Activated naive CD4-positive, alpha-beta T cell treated with anti-CD3 and anti-CD28 coated beads, Interleukin-2, amount 50 U/mL, for 24 hours (primary cell): ENCODE measurements at regions not wholly inside any gene's neighbourhood (a gene's known extent, or its start where the extent isn't known, plus 50 kb on each side); places are given as distances from the start of the nearest gene placed in this dataset.
A peak's percentile ranks its signal among the peaks of the same experiment; 100 is the strongest.
"Not testable (repeated sequence)": the region's sequence is repeated elsewhere in the genome, so short reads cannot be mapped to it uniquely, and the experiment has no call there.

ENCODE experiments used
- H3K27ac Mint-ChIP-seq: one replicate; pipeline ENCODE4 v1.8.0; 2021; ENCODE audit warnings: mild to moderate bottlenecking, mixed read lengths
- H3K27me3 Mint-ChIP-seq: one replicate; pipeline ENCODE4 v1.8.0; 2021; ENCODE audit warnings: mixed read lengths
- H3K36me3 Mint-ChIP-seq: one replicate; pipeline ENCODE4 v1.8.0; 2021; ENCODE audit warnings: mixed read lengths
- H3K4me1 Mint-ChIP-seq: one replicate; pipeline ENCODE4 v1.8.0; 2021; ENCODE audit warnings: mixed read lengths
- H3K4me3 Mint-ChIP-seq: one replicate; pipeline ENCODE4 v1.8.0; 2021; ENCODE audit warnings: mild to moderate bottlenecking, mixed read lengths
- H3K9me3 Mint-ChIP-seq: one replicate; pipeline ENCODE4 v1.8.0; 2021; ENCODE audit warnings: mixed read lengths

GRCh38 chr4:9683174-9683573 is 98.3 kb upstream of the DRD5 start:
- H3K27ac Mint-ChIP-seq, H3K4me1 Mint-ChIP-seq, H3K27me3 Mint-ChIP-seq, H3K9me3 Mint-ChIP-seq, H3K36me3 Mint-ChIP-seq, H3K4me3 Mint-ChIP-seq: not testable (repeated sequence)

- H3K4me3 Mint-ChIP-seq, H3K36me3 Mint-ChIP-seq, H3K9me3 Mint-ChIP-seq, H3K4me1 Mint-ChIP-seq, H3K27me3 Mint-ChIP-seq, H3K27ac Mint-ChIP-seq: not testable (repeated sequence)
Measured at GRCh38 chr4:9685016-9685415, 96.4 kb upstream of the DRD5 start.

- no peak overlapping the region for H3K4me3 Mint-ChIP-seq
Measured at GRCh38 chr4:9685692-9686091, 95.7 kb upstream of the DRD5 start.

DNA sequence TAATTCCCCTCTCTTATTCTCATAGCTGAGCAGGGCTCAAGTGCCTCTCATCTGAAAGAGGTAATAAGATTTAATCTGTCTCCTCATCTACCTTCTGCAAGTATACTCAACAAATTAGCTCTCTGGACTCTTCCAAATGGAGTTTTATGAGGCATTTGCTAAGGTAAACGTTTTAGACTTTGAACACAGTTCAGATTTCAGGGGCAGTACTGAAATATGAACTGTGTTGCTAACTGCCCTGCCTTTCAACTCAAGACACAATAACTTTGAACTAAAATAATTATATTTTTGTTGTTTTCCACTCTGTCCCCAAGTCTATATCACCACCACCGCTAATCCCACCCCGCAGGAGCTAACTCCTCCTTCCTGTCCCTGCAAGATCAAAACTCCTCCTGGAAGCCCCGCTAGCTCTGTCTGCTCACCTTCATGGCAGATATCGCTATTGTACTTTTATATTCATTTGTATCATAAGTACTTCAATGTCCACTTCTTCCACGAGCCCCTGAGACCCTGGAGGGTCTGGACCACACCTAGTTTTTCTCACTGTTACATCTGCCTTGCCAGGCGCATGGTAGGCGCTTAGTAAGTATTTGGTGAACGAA is 90.7 kb upstream of the DRD5 start:
- Mint-ChIP-seq H3K4me3 (peak overlapping the region; percentile 86), H3K4me1 (peaks cover 26% of the 10 kb centered on the region)
- H3K36me3 Mint-ChIP-seq, H3K9me3 Mint-ChIP-seq, H3K27ac Mint-ChIP-seq, H3K27me3 Mint-ChIP-seq: not testable (repeated sequence)

More at GRCh38 chr4:9685692-9686091, 95.7 kb upstream of the DRD5 start:
- Mint-ChIP-seq H3K27ac (no peak overlapping the region), H3K4me1 (peaks cover 2% of the 10 kb centered on the region), H3K36me3 (no peaks in the 10 kb centered on the region), H3K27me3 (no peaks in the 10 kb centered on the region), H3K9me3 (no peaks in the 10 kb centered on the region)

DNA sequence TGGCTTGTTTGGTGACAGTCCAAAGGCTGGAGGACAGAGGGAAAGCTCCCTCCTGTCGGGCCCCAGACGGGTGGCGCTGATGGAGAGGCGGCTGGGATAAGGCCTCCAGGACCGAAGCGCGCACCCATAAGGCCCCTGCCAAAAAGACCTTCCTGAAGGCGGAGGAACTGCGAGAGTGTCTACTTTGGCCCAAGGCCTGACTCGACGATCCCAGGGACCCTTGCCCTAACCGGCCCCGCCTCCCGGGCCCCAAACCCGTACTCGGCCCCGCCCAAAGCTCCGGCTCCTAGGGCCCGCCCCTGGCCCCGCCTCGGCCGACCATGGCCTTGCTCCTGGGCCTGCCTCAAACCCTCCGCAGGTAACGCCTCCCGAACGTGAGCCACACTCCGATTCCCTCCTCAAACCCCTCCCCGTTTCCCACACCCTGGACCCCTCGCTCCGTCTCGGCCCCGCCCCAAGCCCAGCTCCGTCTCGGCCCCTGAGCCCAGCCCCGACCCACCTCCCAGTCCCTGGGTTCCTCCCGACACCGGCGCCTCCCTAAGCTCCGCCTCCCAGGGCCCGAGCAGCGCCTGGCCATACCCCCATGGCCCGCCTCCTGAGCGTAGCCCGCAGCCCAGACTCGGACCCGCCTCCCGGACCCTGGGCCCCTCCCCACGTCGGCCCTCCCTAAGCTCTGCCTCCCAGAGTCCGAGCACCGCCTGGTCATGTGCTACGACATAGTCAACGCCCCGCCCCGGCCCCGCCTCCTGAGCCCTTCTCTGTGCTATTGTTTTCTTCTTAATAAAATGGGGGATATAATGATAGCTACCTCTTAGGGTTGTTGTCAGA is 90.0 kb upstream of the DRD5 start:
- peaks cover 26% of the 10 kb centered on the region for H3K4me1 Mint-ChIP-seq
- H3K27ac Mint-ChIP-seq: peak overlapping the region; percentile 43
- no peaks in the 10 kb centered on the region for H3K27me3 Mint-ChIP-seq
- H3K4me3 Mint-ChIP-seq: peak overlapping the region; percentile 86
- no peaks in the 10 kb centered on the region for H3K36me3 Mint-ChIP-seq
- H3K9me3 Mint-ChIP-seq: no peaks in the 10 kb centered on the region

GRCh38 chr4:9692791-9693491 is 88.5 kb upstream of the DRD5 start:
- not testable (repeated sequence) for H3K27me3 Mint-ChIP-seq, H3K36me3 Mint-ChIP-seq, H3K9me3 Mint-ChIP-seq
- H3K4me1 Mint-ChIP-seq: peaks cover 26% of the 10 kb centered on the region
- H3K4me3 Mint-ChIP-seq: peak overlapping the region; percentile 41
- H3K27ac Mint-ChIP-seq: peak overlapping the region; percentile 71

DNA sequence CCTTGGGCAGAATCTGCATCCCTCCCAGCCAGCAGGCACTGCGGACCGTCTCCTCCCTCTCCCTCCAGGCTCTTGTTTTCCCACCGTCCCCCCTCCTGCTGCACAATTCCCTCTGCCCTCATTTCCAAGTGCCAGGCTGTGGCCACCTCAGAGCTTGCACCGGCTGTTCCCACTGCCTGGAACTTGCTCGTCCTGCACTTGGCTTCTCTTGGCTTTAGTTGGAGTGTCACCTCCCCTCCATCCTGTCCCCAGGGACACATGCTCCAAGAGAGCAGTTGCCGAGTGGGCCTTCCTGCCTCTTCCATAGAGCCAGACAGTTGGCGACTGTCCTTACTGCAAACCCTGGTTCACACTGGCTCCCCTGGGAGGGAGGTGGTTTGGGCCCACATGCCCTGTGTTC is 87.0 kb upstream of the DRD5 start:
- H3K36me3 Mint-ChIP-seq, H3K27me3 Mint-ChIP-seq, H3K4me3 Mint-ChIP-seq, H3K9me3 Mint-ChIP-seq: not testable (repeated sequence)
- peaks cover 26% of the 10 kb centered on the region for H3K4me1 Mint-ChIP-seq
- peak overlapping the region; percentile 82 for H3K27ac Mint-ChIP-seq

- H3K9me3 Mint-ChIP-seq, H3K36me3 Mint-ChIP-seq, H3K27ac Mint-ChIP-seq, H3K27me3 Mint-ChIP-seq, H3K4me3 Mint-ChIP-seq: not testable (repeated sequence)
- peaks cover 21% of the 10 kb centered on the region for H3K4me1 Mint-ChIP-seq
Measured at GRCh38 chr4:9695994-9696393, 85.4 kb upstream of the DRD5 start.

GRCh38 chr4:9696561-9696960 is 84.9 kb upstream of the DRD5 start:
- H3K36me3 Mint-ChIP-seq, H3K4me3 Mint-ChIP-seq, H3K27ac Mint-ChIP-seq, H3K27me3 Mint-ChIP-seq, H3K9me3 Mint-ChIP-seq: not testable (repeated sequence)
- peaks cover 19% of the 10 kb centered on the region for H3K4me1 Mint-ChIP-seq

GRCh38 chr4:9702019-9702418 is 79.4 kb upstream of the DRD5 start:
- not testable (repeated sequence) for H3K9me3 Mint-ChIP-seq, H3K27me3 Mint-ChIP-seq, H3K4me3 Mint-ChIP-seq, H3K27ac Mint-ChIP-seq, H3K36me3 Mint-ChIP-seq
- H3K4me1 Mint-ChIP-seq: peaks cover 13% of the 10 kb centered on the region

DNA sequence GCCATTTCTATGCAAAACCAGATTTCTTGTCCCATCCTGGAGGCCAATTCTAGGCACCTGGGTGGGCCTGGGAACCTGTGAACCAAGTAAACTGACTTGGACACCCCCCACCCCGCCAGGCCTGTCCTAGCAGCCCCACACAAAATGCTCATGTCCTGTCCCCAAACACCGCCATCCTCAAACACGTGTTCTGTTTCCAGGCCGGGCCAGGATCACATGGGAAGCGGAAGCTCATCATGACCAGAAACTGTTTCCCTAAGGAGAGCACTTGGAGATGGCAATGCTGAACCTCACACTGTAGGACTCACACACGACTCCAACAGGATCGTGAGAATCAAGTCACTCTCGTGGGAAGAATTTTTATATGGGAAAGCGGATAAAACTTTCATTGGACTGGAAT is 78.7 kb upstream of the DRD5 start:
- H3K27ac Mint-ChIP-seq: not testable (repeated sequence)

DNA sequence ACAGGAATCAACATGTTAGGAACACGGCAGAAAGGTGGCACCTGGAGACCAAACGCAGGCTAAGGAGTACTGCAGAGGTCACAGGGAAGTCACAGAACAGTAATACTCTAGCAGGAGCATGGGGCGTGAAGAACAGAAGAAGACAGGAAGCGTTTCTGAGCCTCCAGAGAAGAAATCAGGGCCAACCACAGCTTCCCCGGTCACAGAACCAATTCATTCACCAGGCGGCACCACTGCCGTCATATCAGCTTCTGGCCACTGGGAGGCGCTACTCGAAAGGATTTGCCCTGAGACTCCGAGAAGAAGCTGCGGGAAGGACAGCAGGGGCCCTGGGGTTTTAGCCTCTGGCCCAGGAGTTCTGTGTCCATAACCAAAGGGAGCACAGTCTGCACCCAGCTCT is 78.0 kb upstream of the DRD5 start:
- Mint-ChIP-seq H3K4me3 (no peak overlapping the region), H3K36me3 (no peaks in the 10 kb centered on the region), H3K27me3 (no peaks in the 10 kb centered on the region), H3K9me3 (no peaks in the 10 kb centered on the region), H3K27ac (no peak overlapping the region), H3K4me1 (peaks cover 13% of the 10 kb centered on the region)

More for the DNA sequence above, 78.7 kb upstream of the DRD5 start:
- H3K4me1 Mint-ChIP-seq: peaks cover 13% of the 10 kb centered on the region
- not testable (repeated sequence) for H3K27me3 Mint-ChIP-seq, H3K9me3 Mint-ChIP-seq, H3K4me3 Mint-ChIP-seq, H3K36me3 Mint-ChIP-seq

DNA sequence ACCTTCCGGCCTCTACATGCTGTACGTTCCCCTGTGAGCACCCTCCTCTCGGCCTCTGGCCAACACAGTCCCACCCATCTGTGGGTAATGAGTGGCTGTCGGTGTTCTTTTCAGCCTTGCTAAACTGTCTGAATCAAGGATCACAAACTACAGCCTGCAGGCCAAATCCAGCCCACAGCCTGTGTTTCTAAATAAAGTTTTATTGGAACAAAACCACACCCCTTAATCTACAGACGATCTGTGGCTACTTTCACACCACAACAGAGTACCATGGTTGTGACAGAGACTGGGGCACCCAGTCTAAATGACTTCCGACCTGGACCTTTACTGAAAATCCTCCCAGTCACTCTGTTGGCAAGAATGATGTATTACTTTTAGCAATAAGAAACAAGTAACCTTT is 77.3 kb upstream of the DRD5 start:
- Mint-ChIP-seq H3K27ac (peak overlapping the region; percentile 35), H3K4me1 (peaks cover 13% of the 10 kb centered on the region)
- H3K27me3 Mint-ChIP-seq, H3K9me3 Mint-ChIP-seq, H3K4me3 Mint-ChIP-seq, H3K36me3 Mint-ChIP-seq: not testable (repeated sequence)

GRCh38 chr4:9704551-9705332 is 76.7 kb upstream of the DRD5 start:
- no peaks in the 10 kb centered on the region for H3K27me3 Mint-ChIP-seq
- peaks cover 13% of the 10 kb centered on the region for H3K4me1 Mint-ChIP-seq
- no peak overlapping the region for H3K27ac Mint-ChIP-seq
- no peaks in the 10 kb centered on the region for H3K9me3 Mint-ChIP-seq
- H3K36me3 Mint-ChIP-seq: no peaks in the 10 kb centered on the region
- H3K4me3 Mint-ChIP-seq: no peak overlapping the region

GRCh38 chr4:9707281-9707680 is 74.2 kb upstream of the DRD5 start:
- H3K36me3 Mint-ChIP-seq, H3K4me3 Mint-ChIP-seq, H3K27me3 Mint-ChIP-seq, H3K27ac Mint-ChIP-seq, H3K9me3 Mint-ChIP-seq: not testable (repeated sequence)
- peaks cover 13% of the 10 kb centered on the region for H3K4me1 Mint-ChIP-seq

DNA sequence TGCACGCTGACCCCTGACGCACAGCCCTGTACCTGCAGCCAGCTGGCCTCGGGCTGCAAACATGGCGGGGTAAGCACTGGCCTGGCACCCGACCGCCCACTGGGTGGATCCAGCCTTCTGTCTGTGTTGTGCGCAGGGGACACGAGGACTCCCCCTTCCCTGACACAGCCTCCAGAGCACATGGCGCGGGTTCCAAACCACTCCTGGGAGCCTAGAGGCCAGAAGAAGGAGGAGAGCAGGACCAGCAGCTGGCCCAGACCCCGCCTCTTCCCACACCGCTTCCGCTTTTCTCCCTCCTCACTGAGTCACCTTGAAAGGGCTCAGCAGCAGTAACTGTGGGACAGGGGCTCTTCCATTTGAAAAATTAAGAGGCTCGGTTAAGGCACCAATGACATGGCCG is 73.5 kb upstream of the DRD5 start:
- not testable (repeated sequence) for H3K4me3 Mint-ChIP-seq, H3K36me3 Mint-ChIP-seq, H3K27me3 Mint-ChIP-seq, H3K9me3 Mint-ChIP-seq, H3K27ac Mint-ChIP-seq
- peaks cover 13% of the 10 kb centered on the region for H3K4me1 Mint-ChIP-seq
